ENCODE measurements at regions not wholly inside any gene's neighbourhood (a gene's known extent, or its start where the extent isn't known, plus 50 kb on each side); places are given as distances from the start of the nearest gene placed in this dataset.

DNA sequence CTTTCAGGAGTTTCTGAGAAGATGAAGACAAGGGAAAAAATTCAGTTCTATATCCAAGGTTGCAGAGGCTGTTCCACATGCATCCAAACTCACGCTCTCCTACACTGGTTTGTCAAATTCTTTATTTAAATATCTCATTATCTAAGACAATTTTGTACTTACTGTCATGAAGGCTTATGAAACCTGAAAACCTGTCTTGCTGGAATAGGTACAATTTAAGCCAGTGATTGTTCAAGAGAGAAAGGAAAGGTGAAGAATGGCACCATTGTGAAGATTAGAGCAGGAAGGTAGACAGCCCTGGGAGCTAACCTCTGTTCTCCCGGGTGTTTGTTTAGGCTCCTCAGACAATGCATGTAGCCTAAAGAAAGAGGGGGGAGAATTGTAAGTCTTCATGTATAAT lies 315.1 kb upstream of the PRKD1 start:
- H3K36me3 ChIP-seq (replicated peaks in 1 of 2; ENCODE audit: control insufficient read depth in 1 of 2, insufficient read depth in 2 of 2, low read length in 1 of 2), result no peaks in the 10 kb centered on the region
- H3K9ac ChIP-seq, result no peak overlapping the region
- no peak overlapping the region for H3K4me2 ChIP-seq
- H2AFZ ChIP-seq (ENCODE audit: low read depth), result no peak overlapping the region
- CTCF ChIA-PET, result no interaction called here
- no peak for DNase-seq
- no peaks in the 10 kb centered on the region for H4K20me1 ChIP-seq (ENCODE audit: insufficient read depth)
- TF ChIP-seq, protein P1, sequence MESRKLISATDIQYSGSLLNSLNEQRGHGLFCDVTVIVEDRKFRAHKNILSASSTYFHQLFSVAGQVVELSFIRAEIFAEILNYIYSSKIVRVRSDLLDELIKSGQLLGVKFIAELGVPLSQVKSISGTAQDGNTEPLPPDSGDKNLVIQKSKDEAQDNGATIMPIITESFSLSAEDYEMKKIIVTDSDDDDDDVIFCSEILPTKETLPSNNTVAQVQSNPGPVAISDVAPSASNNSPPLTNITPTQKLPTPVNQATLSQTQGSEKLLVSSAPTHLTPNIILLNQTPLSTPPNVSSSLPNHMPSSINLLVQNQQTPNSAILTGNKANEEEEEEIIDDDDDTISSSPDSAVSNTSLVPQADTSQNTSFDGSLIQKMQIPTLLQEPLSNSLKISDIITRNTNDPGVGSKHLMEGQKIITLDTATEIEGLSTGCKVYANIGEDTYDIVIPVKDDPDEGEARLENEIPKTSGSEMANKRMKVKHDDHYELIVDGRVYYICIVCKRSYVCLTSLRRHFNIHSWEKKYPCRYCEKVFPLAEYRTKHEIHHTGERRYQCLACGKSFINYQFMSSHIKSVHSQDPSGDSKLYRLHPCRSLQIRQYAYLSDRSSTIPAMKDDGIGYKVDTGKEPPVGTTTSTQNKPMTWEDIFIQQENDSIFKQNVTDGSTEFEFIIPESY (IDR thresholded peaks at IDR 0.05; ENCODE audit: borderline replicate concordance, low read depth), result no peak
- TF ChIP-seq FOXJ3 (CRISPR knock-in tag; IDR thresholded peaks at IDR 0.05) (no peak), GATA2 (CRISPR knock-in tag; IDR thresholded peaks at IDR 0.05) (no peak), TEAD4 (IDR thresholded peaks at IDR 0.05; ENCODE audit: borderline replicate concordance, insufficient read depth) (no peak), EP300 (IDR thresholded peaks at IDR 0.05; ENCODE audit: borderline replicate concordance in 1 of 2, low read depth in 1 of 2, low read length in 1 of 2) (no peak), RFX5 (IDR thresholded peaks at IDR 0.05; ENCODE audit: low read length) (no peak)
- TF ChIP-seq, protein P2, sequence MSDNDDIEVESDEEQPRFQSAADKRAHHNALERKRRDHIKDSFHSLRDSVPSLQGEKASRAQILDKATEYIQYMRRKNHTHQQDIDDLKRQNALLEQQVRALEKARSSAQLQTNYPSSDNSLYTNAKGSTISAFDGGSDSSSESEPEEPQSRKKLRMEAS (IDR thresholded peaks at IDR 0.05; ENCODE audit: low read depth), result no peak
- TF ChIP-seq, protein P3, sequence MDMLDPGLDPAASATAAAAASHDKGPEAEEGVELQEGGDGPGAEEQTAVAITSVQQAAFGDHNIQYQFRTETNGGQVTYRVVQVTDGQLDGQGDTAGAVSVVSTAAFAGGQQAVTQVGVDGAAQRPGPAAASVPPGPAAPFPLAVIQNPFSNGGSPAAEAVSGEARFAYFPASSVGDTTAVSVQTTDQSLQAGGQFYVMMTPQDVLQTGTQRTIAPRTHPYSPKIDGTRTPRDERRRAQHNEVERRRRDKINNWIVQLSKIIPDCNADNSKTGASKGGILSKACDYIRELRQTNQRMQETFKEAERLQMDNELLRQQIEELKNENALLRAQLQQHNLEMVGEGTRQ (IDR thresholded peaks at IDR 0.05; ENCODE audit: borderline replicate concordance, low read depth, low read length), result no peak
- TF ChIP-seq, protein P4, sequence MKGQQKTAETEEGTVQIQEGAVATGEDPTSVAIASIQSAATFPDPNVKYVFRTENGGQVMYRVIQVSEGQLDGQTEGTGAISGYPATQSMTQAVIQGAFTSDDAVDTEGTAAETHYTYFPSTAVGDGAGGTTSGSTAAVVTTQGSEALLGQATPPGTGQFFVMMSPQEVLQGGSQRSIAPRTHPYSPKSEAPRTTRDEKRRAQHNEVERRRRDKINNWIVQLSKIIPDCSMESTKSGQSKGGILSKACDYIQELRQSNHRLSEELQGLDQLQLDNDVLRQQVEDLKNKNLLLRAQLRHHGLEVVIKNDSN (IDR thresholded peaks at IDR 0.05; ENCODE audit: borderline replicate concordance, low read depth), result no peak
- no peak overlapping the region for H3K27ac ChIP-seq (ENCODE audit: low read depth in 2 of 2, low read length in 1 of 2)
- no peaks in the 10 kb centered on the region; the same call in 1 of the 2 replicates for H3K27me3 ChIP-seq (ENCODE audit: insufficient read depth)
- no peak overlapping the region for H3K4me3 ChIP-seq (ENCODE audit: low read depth in 2 of 2, low read length in 1 of 2)
- no peaks in the 10 kb centered on the region for H3K9me2 ChIP-seq
- H3K4me1 ChIP-seq (ENCODE audit: control insufficient read depth in 1 of 2, insufficient read depth in 2 of 2, low read depth in 1 of 2, low read length in 1 of 2), result no peaks in the 10 kb centered on the region
- no peaks in the 10 kb centered on the region for H3K9me3 ChIP-seq
- no peaks in the 10 kb centered on the region for H3F3A ChIP-seq (replicated peaks; ENCODE audit: insufficient read depth)
- WGBS (ENCODE audit: low lambda C conversion rate), result 19% methylated on average over 2 of the region's 2 CpGs
- H3K79me2 ChIP-seq (ENCODE audit: insufficient read depth), result no peaks in the 10 kb centered on the region
- POLR2A ChIA-PET, result no interaction called here

DNA sequence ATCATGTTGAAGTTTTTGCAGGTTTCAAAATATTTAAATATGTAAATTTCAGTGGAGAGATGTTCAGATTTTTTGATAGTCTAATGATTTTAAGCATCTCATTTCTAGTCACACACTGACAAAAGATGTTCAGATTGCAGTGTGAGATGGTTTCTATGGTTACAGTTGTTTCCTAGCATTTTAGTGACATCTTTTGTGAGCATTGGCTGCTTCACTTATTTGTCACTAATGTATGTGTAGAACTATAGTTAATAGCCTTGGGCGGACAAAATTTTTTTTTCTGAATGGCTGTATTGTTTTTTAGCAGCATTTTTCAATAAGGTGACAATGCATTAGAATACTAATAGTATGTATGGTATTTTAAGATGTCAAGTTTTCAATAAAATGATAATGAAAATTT lies 315.6 kb upstream of the PRKD1 start:
- Histone ChIP-seq H3K79me2 (ENCODE audit: insufficient read depth) (no peaks in the 10 kb centered on the region), H3K27me3 (ENCODE audit: insufficient read depth) (no peaks in the 10 kb centered on the region; the same call in 1 of the 2 replicates), H3K27ac (ENCODE audit: low read depth in 2 of 2, low read length in 1 of 2) (no peak overlapping the region), H3K9me3 (no peaks in the 10 kb centered on the region), H3K9me2 (no peaks in the 10 kb centered on the region), H3K9ac (no peak overlapping the region), H3K4me3 (ENCODE audit: low read depth in 2 of 2, low read length in 1 of 2) (no peak overlapping the region), H3K4me2 (no peak overlapping the region), H3K4me1 (ENCODE audit: control insufficient read depth in 1 of 2, insufficient read depth in 2 of 2, low read depth in 1 of 2, low read length in 1 of 2) (no peaks in the 10 kb centered on the region), H2AFZ (ENCODE audit: low read depth) (no peak overlapping the region), H4K20me1 (ENCODE audit: insufficient read depth) (no peaks in the 10 kb centered on the region), H3K36me3 (replicated peaks in 1 of 2; ENCODE audit: control insufficient read depth in 1 of 2, insufficient read depth in 2 of 2, low read length in 1 of 2) (no peaks in the 10 kb centered on the region), H3F3A (replicated peaks; ENCODE audit: insufficient read depth) (no peaks in the 10 kb centered on the region)
- ChIA-PET POLR2A (no interaction called here), CTCF (no interaction called here)
- 5% methylated on average over 1 of the region's 1 CpG for WGBS (ENCODE audit: low lambda C conversion rate)
- DNase-seq, result no peak
- TF ChIP-seq CHD2 (IDR thresholded peaks at IDR 0.05; ENCODE audit: low read length, partially characterized antibody) (no peak), SMC3 (IDR thresholded peaks at IDR 0.05; ENCODE audit: low read depth, low read length) (no peak), TAF1 (IDR thresholded peaks at IDR 0.05; ENCODE audit: borderline replicate concordance, low read depth, low read length) (no peak), SIN3A (IDR thresholded peaks at IDR 0.05; ENCODE audit: borderline replicate concordance, low read depth, low read length) (no peak), POLR2AphosphoS5 (IDR thresholded peaks at IDR 0.05; ENCODE audit: low read depth, low read length) (no peak), EP300 (IDR thresholded peaks at IDR 0.05; ENCODE audit: borderline replicate concordance in 1 of 2, low read depth in 1 of 2, low read length in 1 of 2) (no peak), FOXJ3 (CRISPR knock-in tag; IDR thresholded peaks at IDR 0.05) (no peak), GABPA (IDR thresholded peaks at IDR 0.05; ENCODE audit: low read depth) (no peak), EZH2phosphoT487 (IDR thresholded peaks at IDR 0.05; ENCODE audit: borderline replicate concordance, low read depth) (no peak), YY1 (IDR thresholded peaks at IDR 0.05; ENCODE audit: low read depth) (no peak)
- TF ChIP-seq, protein P1 (IDR thresholded peaks at IDR 0.05; ENCODE audit: borderline replicate concordance, low read depth), result no peak
- TF ChIP-seq, protein P4 (IDR thresholded peaks at IDR 0.05; ENCODE audit: borderline replicate concordance, low read depth), result no peak
- TF ChIP-seq, protein P2 (IDR thresholded peaks at IDR 0.05; ENCODE audit: low read depth), result no peak

Measured in SK-N-SH (cell line).